Chondrocyte (in vitro differentiated cells): ENCODE measurements at regions not wholly inside any gene's neighbourhood (a gene's known extent, or its start where the extent isn't known, plus 50 kb on each side); places are given as distances from the start of the nearest gene placed in this dataset.

Source experiments
- DNase-seq: peaks from one replicate; pipeline ENCODE4 v3.0.0; 2021; ENCODE audit warnings: mixed read lengths, low spot score
- H3K27ac Mint-ChIP-seq: one replicate; pipeline ENCODE4 v1.8.0; 2021; ENCODE audit warnings: mild to moderate bottlenecking, moderate library complexity, mixed read lengths; ENCODE audit not compliant: unreplicated experiment
- H3K27me3 Mint-ChIP-seq: 2 replicates; pipeline ENCODE4 v1.8.0; 2021; ENCODE audit warnings: low read depth, mixed read lengths
- H3K36me3 Mint-ChIP-seq: 2 replicates; pipeline ENCODE4 v1.8.0; 2021; ENCODE audit warnings: low read depth, mixed read lengths
- H3K4me1 Mint-ChIP-seq: 2 replicates; pipeline ENCODE4 v1.8.0; 2021; ENCODE audit warnings: low read depth, mild to moderate bottlenecking, mixed read lengths
- H3K4me3 Mint-ChIP-seq: one replicate; pipeline ENCODE4 v1.8.0; 2021; ENCODE audit warnings: mild to moderate bottlenecking, moderate library complexity, mixed read lengths; ENCODE audit not compliant: unreplicated experiment
- H3K9me3 Mint-ChIP-seq: 2 replicates; pipeline ENCODE4 v1.8.0; 2021; ENCODE audit warnings: low read depth, mixed read lengths
- TF ChIP-seq, protein P1 (sequence below): fragments of 200-600 bp; sonication (generic); IDR thresholded peaks from 2 replicates; pipeline ENCODE4 v1.5.0; 2021; ENCODE audit warnings: antibody characterized with exemption, mild to moderate bottlenecking, moderate library complexity

DNA sequence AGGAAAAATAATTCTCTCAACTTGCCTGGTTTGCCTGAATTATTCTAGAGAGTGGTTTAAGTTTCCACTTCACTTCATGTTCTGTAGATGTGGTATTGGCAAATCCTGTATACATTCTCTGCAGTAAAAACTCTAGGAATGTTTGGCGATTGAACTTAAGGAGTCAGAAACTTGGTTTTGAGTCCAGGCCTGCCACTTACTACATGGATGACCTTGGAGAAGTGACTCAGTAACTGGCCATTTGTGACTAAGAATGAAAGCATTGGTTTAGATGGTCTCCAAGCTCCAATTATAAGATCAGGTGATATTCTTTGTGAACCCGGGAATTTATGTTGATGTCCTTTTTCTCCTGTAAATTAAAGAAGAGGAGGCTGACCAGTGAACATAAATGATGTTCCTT is 233.8 kb downstream of the GAS1 start:
- H3K4me1 Mint-ChIP-seq: peaks cover 11% of the 10 kb centered on the region
- no peaks in the 10 kb centered on the region for H3K36me3 Mint-ChIP-seq
- no peak overlapping the region for H3K27ac Mint-ChIP-seq
- H3K27me3 Mint-ChIP-seq: no peaks in the 10 kb centered on the region
- no peak for DNase-seq
- H3K9me3 Mint-ChIP-seq: no peaks in the 10 kb centered on the region
- no peak overlapping the region for H3K4me3 Mint-ChIP-seq
- TF ChIP-seq, protein P1, sequence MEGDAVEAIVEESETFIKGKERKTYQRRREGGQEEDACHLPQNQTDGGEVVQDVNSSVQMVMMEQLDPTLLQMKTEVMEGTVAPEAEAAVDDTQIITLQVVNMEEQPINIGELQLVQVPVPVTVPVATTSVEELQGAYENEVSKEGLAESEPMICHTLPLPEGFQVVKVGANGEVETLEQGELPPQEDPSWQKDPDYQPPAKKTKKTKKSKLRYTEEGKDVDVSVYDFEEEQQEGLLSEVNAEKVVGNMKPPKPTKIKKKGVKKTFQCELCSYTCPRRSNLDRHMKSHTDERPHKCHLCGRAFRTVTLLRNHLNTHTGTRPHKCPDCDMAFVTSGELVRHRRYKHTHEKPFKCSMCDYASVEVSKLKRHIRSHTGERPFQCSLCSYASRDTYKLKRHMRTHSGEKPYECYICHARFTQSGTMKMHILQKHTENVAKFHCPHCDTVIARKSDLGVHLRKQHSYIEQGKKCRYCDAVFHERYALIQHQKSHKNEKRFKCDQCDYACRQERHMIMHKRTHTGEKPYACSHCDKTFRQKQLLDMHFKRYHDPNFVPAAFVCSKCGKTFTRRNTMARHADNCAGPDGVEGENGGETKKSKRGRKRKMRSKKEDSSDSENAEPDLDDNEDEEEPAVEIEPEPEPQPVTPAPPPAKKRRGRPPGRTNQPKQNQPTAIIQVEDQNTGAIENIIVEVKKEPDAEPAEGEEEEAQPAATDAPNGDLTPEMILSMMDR: no peak

DNA sequence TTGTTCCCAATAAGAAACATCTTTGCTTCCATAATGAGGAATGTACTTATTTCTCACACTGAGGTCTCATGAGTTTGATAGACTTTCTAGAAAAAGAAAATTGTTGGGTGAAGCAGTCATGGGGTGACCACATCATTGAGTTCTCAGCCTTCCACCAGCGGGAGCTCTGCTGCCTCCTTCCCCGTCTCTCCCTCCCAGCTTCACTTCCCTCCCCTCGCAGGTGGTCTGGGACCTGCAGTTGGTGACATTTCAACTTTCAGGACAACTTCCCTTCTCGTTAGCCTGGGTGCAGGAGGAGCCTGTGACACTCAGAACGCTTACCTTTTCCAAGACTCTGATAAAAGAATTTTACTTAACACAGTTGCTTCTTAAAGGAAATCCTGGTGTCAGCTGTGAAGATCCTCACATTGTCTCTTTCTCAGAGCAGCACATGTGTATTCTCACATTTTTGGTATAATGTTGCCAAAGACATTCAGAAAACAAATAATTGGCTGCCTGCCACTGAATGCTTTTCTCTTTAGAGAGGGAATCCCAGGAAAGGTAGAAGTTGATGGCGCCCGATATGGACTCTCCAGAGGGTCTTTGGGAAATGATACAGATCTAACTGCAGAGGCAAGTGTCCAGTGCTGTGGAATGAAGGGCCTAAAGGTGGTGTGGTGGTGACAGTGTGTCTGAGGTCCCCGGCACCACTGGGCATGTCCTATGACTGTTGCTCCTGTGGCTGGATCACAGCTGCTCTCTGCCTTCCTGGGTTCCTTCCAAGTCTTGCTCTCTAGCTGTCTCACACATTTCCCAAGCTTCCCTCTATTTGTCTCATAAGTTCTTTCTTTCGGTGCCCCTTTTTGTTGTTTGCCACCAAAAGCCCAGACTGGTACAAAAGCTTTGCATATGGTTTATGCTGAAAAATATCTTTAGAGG is 238.1 kb downstream of the GAS1 start:
- H3K27ac Mint-ChIP-seq: no peak overlapping the region
- H3K36me3 Mint-ChIP-seq: no peaks in the 10 kb centered on the region
- DNase-seq: no peak
- no peaks in the 10 kb centered on the region for H3K27me3 Mint-ChIP-seq
- TF ChIP-seq, protein P1: no peak
- H3K9me3 Mint-ChIP-seq: no peaks in the 10 kb centered on the region
- H3K4me1 Mint-ChIP-seq: peaks cover 9% of the 10 kb centered on the region
- no peak overlapping the region for H3K4me3 Mint-ChIP-seq

DNA sequence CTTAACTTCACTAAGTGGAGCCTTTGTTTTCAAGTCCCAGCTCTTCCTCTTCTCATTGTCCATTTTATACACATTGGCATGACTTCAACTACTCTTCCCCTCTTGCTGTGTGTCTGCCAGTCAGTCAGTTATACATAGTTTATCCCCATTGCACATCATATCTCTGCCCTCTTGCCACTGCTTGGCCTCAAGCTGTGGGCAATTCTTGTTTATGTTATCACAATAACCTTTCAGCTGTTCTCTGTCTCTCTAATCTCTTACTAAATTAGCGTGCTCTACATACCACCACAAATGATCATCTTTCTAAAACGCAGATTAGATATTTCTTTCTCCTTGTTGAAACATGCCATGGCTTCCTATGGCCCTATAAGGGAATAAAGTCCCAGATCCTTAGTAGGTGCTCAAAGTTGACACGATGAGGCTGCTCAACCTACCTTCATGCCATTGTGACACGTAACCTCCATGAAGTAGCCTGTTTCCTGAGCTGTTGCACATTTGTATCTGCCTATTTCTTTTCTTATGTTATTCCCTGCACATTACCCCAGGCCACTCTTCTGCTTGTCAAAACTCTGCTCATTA is 239.3 kb downstream of the GAS1 start:
- TF ChIP-seq, protein P1: no peak
- H3K27ac Mint-ChIP-seq: no peak overlapping the region
- peaks cover 3% of the 10 kb centered on the region for H3K4me1 Mint-ChIP-seq
- no peaks in the 10 kb centered on the region for H3K36me3 Mint-ChIP-seq
- DNase-seq: no peak
- H3K9me3 Mint-ChIP-seq: no peaks in the 10 kb centered on the region
- no peaks in the 10 kb centered on the region for H3K27me3 Mint-ChIP-seq
- no peak overlapping the region for H3K4me3 Mint-ChIP-seq

DNA sequence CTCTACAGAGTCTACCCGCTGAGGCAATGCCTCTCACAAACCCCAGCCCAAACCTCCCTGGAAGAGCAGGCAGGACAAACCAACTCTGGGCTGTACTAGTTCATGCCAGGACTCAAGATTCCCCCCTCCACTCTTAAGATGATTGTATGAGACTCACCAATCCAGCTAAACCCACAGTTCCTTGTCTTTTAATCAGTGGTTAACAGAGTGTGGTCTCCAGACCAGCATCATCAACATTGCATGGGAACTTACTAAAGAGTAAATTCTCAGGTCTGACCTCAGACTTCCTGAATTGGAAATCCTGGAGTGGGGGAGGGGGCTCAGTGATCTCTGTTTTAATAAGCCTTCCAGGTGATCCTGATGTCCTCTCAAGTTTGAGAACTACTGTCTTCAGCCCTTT is 240.9 kb downstream of the GAS1 start:
- H3K9me3 Mint-ChIP-seq: no peaks in the 10 kb centered on the region
- H3K36me3 Mint-ChIP-seq: no peaks in the 10 kb centered on the region
- no peak overlapping the region for H3K27ac Mint-ChIP-seq
- TF ChIP-seq, protein P1: no peak
- no peak overlapping the region for H3K4me3 Mint-ChIP-seq
- H3K27me3 Mint-ChIP-seq: no peaks in the 10 kb centered on the region
- H3K4me1 Mint-ChIP-seq: peaks cover 3% of the 10 kb centered on the region
- DNase-seq: no peak

DNA sequence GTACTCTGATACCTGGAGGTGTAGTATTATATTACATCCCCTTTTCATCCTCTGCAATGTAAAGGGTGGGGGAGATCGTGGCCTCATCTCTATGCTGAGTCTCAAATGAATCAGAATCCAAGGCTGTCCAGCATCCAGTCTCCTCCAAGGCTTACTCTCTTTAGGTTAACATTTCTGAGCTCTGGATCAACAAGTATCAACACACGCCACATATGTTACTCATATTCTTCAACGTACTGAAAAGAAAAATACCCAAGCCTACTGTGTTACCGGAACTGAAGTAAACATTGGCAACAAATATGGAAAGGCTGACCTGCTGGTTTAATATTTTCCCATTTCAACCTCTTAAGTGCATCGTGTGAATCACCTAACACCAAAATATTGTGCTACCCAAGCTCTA is 241.8 kb downstream of the GAS1 start:
- Mint-ChIP-seq H3K9me3 (no peaks in the 10 kb centered on the region), H3K27ac (no peak overlapping the region), H3K4me1 (peaks cover 8% of the 10 kb centered on the region), H3K36me3 (no peaks in the 10 kb centered on the region), H3K27me3 (no peaks in the 10 kb centered on the region), H3K4me3 (no peak overlapping the region)
- TF ChIP-seq, protein P1: no peak
- no peak for DNase-seq
